Lower leg skin (tissue), 3 donors: ENCODE measurements at regions not wholly inside any gene's neighbourhood (a gene's known extent, or its start where the extent isn't known, plus 50 kb on each side); places are given as distances from the start of the nearest gene placed in this dataset.

Experiments used
- POLR2A ChIP-seq, 2 donors: fragments of 450-650 bp; IDR thresholded peaks; one replicate each; pipeline ENCODE4 v1.6.1; 2016 to 2017; ENCODE audit warnings: antibody characterized with exemption in 2 of 2, mild to moderate bottlenecking in 1 of 2, moderate library complexity in 1 of 2
- TF ChIP-seq, protein P1 (sequence below), 3 donors: fragments of 450-650 bp; IDR thresholded peaks; one replicate each; pipeline ENCODE4 v1.5.1; 2016; ENCODE audit warnings: antibody characterized with exemption in 3 of 3, mild to moderate bottlenecking in 3 of 3, moderate library complexity in 2 of 3

DNA sequence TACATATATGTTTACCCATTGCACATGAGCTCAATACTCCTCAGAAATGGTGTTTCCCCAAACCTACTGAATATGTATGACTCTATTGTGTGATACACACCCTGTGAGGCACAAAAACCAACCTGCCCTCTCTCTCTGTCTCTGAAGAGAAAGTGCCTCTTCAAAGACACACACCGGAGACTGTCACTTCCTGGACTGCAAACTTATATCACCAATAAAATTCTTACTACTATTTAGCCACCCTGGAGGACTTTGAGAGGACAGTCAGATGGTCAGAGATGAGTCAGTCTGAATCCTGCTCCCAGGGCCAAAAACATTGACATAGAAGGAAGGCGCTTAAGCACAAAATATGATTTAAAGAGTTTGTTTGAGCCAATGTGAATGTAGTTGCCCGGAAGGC, 110.4 kb downstream of the PPIAL4G start:
- TF ChIP-seq, protein P1, sequence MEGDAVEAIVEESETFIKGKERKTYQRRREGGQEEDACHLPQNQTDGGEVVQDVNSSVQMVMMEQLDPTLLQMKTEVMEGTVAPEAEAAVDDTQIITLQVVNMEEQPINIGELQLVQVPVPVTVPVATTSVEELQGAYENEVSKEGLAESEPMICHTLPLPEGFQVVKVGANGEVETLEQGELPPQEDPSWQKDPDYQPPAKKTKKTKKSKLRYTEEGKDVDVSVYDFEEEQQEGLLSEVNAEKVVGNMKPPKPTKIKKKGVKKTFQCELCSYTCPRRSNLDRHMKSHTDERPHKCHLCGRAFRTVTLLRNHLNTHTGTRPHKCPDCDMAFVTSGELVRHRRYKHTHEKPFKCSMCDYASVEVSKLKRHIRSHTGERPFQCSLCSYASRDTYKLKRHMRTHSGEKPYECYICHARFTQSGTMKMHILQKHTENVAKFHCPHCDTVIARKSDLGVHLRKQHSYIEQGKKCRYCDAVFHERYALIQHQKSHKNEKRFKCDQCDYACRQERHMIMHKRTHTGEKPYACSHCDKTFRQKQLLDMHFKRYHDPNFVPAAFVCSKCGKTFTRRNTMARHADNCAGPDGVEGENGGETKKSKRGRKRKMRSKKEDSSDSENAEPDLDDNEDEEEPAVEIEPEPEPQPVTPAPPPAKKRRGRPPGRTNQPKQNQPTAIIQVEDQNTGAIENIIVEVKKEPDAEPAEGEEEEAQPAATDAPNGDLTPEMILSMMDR (IDR thresholded peaks at IDR 0.05), result no peak
- TF ChIP-seq POLR2A (IDR thresholded peaks at IDR 0.05), result no peak
